ENCODE measurements at regions not wholly inside any gene's neighbourhood (a gene's known extent, or its start where the extent isn't known, plus 50 kb on each side); places are given as distances from the start of the nearest gene placed in this dataset.

- H3K36me3 ChIP-seq = no peaks in the 10 kb centered on the region
- intact Hi-C loops (cut with DNase I) = loop anchor here (5.0 to 10.0 kb wide), 2 partner anchors 253 to 535 kb away; no protein-coding TSS in a partner anchor
- no peak overlapping the region for H3K4me3 ChIP-seq
- no peak overlapping the region for H3K27ac ChIP-seq
- H3K9me3 ChIP-seq = no peaks in the 10 kb centered on the region
- no peak for TF ChIP-seq CTCF (IDR thresholded peaks at IDR 0.05)
- no peaks in the 10 kb centered on the region for H3K27me3 ChIP-seq
- H3K4me1 ChIP-seq = peaks cover 10 to 20% of the 10 kb centered on the region in 2 donors
- DNase-seq (ENCODE audit: low spot score in 2 of 2) = no peak
Observed at GRCh38 chr15:98522127-98522526, 126.2 kb upstream of the IGF1R start.

GRCh38 chr15:98523912-98524662 lies 124.3 kb upstream of the IGF1R start:
- intact Hi-C loops (cut with DNase I) = loop anchor here (2.0 to 10.0 kb wide), 3 partner anchors 25 to 533 kb away; no protein-coding TSS in a partner anchor
- H3K27ac ChIP-seq = peak overlapping the region; percentile 81 to 85
- TF ChIP-seq CTCF (IDR thresholded peaks at IDR 0.05) = no peak
- DNase-seq (ENCODE audit: low spot score in 2 of 2) = no peak
- H3K36me3 ChIP-seq = no peaks in the 10 kb centered on the region
- H3K4me3 ChIP-seq = no peak overlapping the region
- H3K9me3 ChIP-seq = no peaks in the 10 kb centered on the region
- peaks cover 10 to 20% of the 10 kb centered on the region in 2 donors for H3K4me1 ChIP-seq
- H3K27me3 ChIP-seq = no peaks in the 10 kb centered on the region

GRCh38 chr15:98524838-98525660 lies 123.3 kb upstream of the IGF1R start:
- Histone ChIP-seq H3K36me3 (no peaks in the 10 kb centered on the region), H3K4me3 (peak overlapping the region; percentile 14 to 31), H3K9me3 (no peaks in the 10 kb centered on the region), H3K4me1 (peaks cover 10 to 18% of the 10 kb centered on the region in 2 donors), H3K27me3 (no peaks in the 10 kb centered on the region), H3K27ac (peak overlapping the region; percentile 81 to 85)
- intact Hi-C loops (cut with DNase I) = loop anchor here (2.0 to 10.0 kb wide), 3 partner anchors 24 to 532 kb away; no protein-coding TSS in a partner anchor
- TF ChIP-seq CTCF (IDR thresholded peaks at IDR 0.05) = no peak
- DNase-seq (ENCODE audit: low spot score in 2 of 2) = no peak

- no peak for DNase-seq (ENCODE audit: low spot score in 2 of 2)
- H3K27ac ChIP-seq = peak overlapping the region; percentile 81 to 85
- peaks cover 10 to 18% of the 10 kb centered on the region in 2 donors for H3K4me1 ChIP-seq
- peak overlapping the region; percentile 14 to 31 for H3K4me3 ChIP-seq
- no peaks in the 10 kb centered on the region for H3K27me3 ChIP-seq
- H3K36me3 ChIP-seq = no peaks in the 10 kb centered on the region
- no peaks in the 10 kb centered on the region for H3K9me3 ChIP-seq
- intact Hi-C loops (cut with DNase I) = loop anchor here (2.0 to 10.0 kb wide), 2 partner anchors 23 to 249 kb away; no protein-coding TSS in a partner anchor
- no peak for TF ChIP-seq CTCF (IDR thresholded peaks at IDR 0.05)
Observed at GRCh38 chr15:98525661-98526001, 122.7 kb upstream of the IGF1R start.

GRCh38 chr15:98526094-98526493 lies 122.2 kb upstream of the IGF1R start:
- intact Hi-C loops (cut with DNase I) = loop anchor here (10.0 kb wide), 1 partner anchor 249 kb away; no protein-coding TSS in a partner anchor
- Histone ChIP-seq H3K36me3 (no peaks in the 10 kb centered on the region), H3K4me1 (peaks cover 10 to 18% of the 10 kb centered on the region in 2 donors), H3K9me3 (no peaks in the 10 kb centered on the region), H3K27ac (peak overlapping the region; percentile 81 to 85), H3K27me3 (no peaks in the 10 kb centered on the region), H3K4me3 (peak overlapping the region in 1 of 2 donors; percentile 31)
- TF ChIP-seq CTCF (IDR thresholded peaks at IDR 0.05) = no peak
- DNase-seq (ENCODE audit: low spot score in 2 of 2) = no peak

Measured in ascending aorta (tissue), 2 donors.